ENCODE measurements at regions not wholly inside any gene's neighbourhood (a gene's known extent, or its start where the extent isn't known, plus 50 kb on each side); places are given as distances from the start of the nearest gene placed in this dataset.

DNA sequence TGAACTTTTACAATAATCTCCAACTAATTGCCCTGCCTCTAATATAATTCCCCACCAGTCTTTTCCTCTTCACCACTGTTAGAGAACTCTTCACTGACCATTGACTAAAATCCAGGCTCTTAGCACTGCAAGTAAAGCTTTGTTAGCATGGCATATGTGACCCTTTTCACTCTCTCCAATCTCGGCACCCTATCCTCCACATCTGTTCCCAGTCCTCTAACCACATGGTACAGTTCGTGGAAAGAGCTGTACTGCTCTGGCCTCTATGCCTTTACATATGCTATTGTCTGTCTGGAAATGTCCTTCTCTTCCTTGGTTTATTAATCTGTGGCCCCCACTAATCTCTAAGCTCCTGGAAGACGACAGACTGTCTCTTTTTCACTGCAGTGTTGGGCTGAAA lies 63.0 kb upstream of the EIF2S2 start:
- Mint-ChIP-seq H3K4me3 (ENCODE audit: unreplicated experiment) (no peak overlapping the region), H3K27ac (ENCODE audit: unreplicated experiment) (no peak overlapping the region), H3K27me3 (ENCODE audit: unreplicated experiment) (no peaks in the 10 kb centered on the region), H3K4me1 (ENCODE audit: low read depth, unreplicated experiment) (peaks cover 5% of the 10 kb centered on the region), H3K9me3 (ENCODE audit: unreplicated experiment) (no peaks in the 10 kb centered on the region), H3K36me3 (ENCODE audit: unreplicated experiment) (no peaks in the 10 kb centered on the region)
- DNase-seq: no peak
- TF ChIP-seq CTCF (IDR thresholded peaks at IDR 0.05; ENCODE audit: partially characterized antibody, unreplicated experiment): no peak

GRCh38 chr20:34175879-34176278 lies 63.8 kb upstream of the EIF2S2 start:
- no peak for DNase-seq
- Mint-ChIP-seq H3K36me3 (ENCODE audit: unreplicated experiment) (no peaks in the 10 kb centered on the region), H3K9me3 (ENCODE audit: unreplicated experiment) (no peaks in the 10 kb centered on the region), H3K27ac (ENCODE audit: unreplicated experiment) (no peak overlapping the region), H3K4me3 (ENCODE audit: unreplicated experiment) (no peak overlapping the region), H3K4me1 (ENCODE audit: low read depth, unreplicated experiment) (peaks cover 2% of the 10 kb centered on the region), H3K27me3 (ENCODE audit: unreplicated experiment) (no peaks in the 10 kb centered on the region)
- TF ChIP-seq CTCF (IDR thresholded peaks at IDR 0.05; ENCODE audit: partially characterized antibody, unreplicated experiment): no peak

- no peak for DNase-seq
- Mint-ChIP-seq H3K9me3 (ENCODE audit: unreplicated experiment) (no peaks in the 10 kb centered on the region), H3K27ac (ENCODE audit: unreplicated experiment) (no peak overlapping the region), H3K36me3 (ENCODE audit: unreplicated experiment) (no peaks in the 10 kb centered on the region), H3K4me1 (ENCODE audit: low read depth, unreplicated experiment) (peaks cover 1% of the 10 kb centered on the region), H3K27me3 (ENCODE audit: unreplicated experiment) (no peaks in the 10 kb centered on the region), H3K4me3 (ENCODE audit: unreplicated experiment) (no peak overlapping the region)
- TF ChIP-seq CTCF (IDR thresholded peaks at IDR 0.05; ENCODE audit: partially characterized antibody, unreplicated experiment): no peak
These were observed 64.2 kb upstream of the ASIP start for GRCh38 chr20:34177052-34177451.

- Mint-ChIP-seq H3K36me3 (ENCODE audit: unreplicated experiment) (no peaks in the 10 kb centered on the region), H3K9me3 (ENCODE audit: unreplicated experiment) (no peaks in the 10 kb centered on the region), H3K4me3 (ENCODE audit: unreplicated experiment) (no peak overlapping the region), H3K4me1 (ENCODE audit: low read depth, unreplicated experiment) (peaks cover 1% of the 10 kb centered on the region), H3K27ac (ENCODE audit: unreplicated experiment) (no peak overlapping the region), H3K27me3 (ENCODE audit: unreplicated experiment) (peaks cover 2% of the 10 kb centered on the region)
- TF ChIP-seq CTCF (IDR thresholded peaks at IDR 0.05; ENCODE audit: partially characterized antibody, unreplicated experiment): no peak
- no peak for DNase-seq
These were observed 61.4 kb upstream of the ASIP start for GRCh38 chr20:34179637-34180360.

DNA sequence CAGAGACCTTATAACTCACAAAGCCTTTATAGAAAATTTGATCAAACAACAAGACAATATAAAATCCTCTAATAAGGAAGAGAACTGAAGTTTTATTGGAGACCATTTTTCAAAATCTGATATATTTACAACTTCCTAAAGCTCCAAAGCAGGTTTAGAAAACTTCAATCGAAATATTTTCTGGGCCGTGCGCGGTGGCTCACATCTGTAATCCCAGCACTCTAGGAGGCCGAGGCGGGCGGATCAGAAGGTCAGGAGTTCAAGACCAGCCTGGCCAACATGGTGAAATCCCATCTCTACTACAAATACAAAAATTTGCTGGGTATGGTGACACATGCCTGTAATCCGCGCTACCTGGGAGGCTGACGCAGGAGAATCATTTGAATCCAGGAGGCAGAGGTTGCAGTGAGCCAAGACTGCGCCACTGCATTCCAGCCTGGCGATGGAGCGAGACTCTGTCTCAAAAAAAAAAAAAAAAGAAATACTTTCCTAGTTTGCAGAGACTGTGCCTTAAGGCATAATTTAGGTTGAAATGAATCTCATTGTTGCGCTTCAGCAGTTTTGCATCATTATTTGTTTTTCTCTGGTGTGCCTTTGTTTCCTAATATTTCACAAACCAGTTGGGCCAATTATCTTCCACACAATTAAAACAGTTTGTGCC lies 60.6 kb upstream of the ASIP start:
- Mint-ChIP-seq H3K9me3 (ENCODE audit: unreplicated experiment) (peaks cover 2% of the 10 kb centered on the region), H3K27me3 (ENCODE audit: unreplicated experiment) (peaks cover 4% of the 10 kb centered on the region), H3K27ac (ENCODE audit: unreplicated experiment) (no peak overlapping the region), H3K36me3 (ENCODE audit: unreplicated experiment) (no peaks in the 10 kb centered on the region), H3K4me1 (ENCODE audit: low read depth, unreplicated experiment) (peaks cover 1% of the 10 kb centered on the region), H3K4me3 (ENCODE audit: unreplicated experiment) (no peak overlapping the region)
- DNase-seq: no peak
- no peak for TF ChIP-seq CTCF (IDR thresholded peaks at IDR 0.05; ENCODE audit: partially characterized antibody, unreplicated experiment)
